MM.1S (cell line): ENCODE measurements at regions not wholly inside any gene's neighbourhood (a gene's known extent, or its start where the extent isn't known, plus 50 kb on each side); places are given as distances from the start of the nearest gene placed in this dataset.

Experiments used
- DNase-seq: peaks from one replicate; pipeline ENCODE4 v3.0.0-alpha.2; 2015
- H2AFZ ChIP-seq: fragments of 300-600 bp; sonication (generic); 2 replicates; pipeline ENCODE4 v1.6.0; 2016; ENCODE audit warnings: antibody characterized with exemption, low read length
- H3F3A ChIP-seq: fragments of 300-600 bp; sonication (generic); 2 replicates; pipeline ENCODE4 v1.6.1; 2016; ENCODE audit warnings: mild to moderate bottlenecking, antibody characterized with exemption, low read length, moderate library complexity, mixed read lengths; ENCODE audit not compliant: insufficient read depth
- H3K27ac ChIP-seq: fragments of 300-600 bp; sonication (generic); 2 replicates; pipeline ENCODE4 v1.5.1; 2016; ENCODE audit warnings: mild to moderate bottlenecking, low read length
- H3K27me3 ChIP-seq: fragments of 300-600 bp; sonication (generic); replicated peaks from 2 replicates; pipeline ENCODE4 v1.6.0; 2016; ENCODE audit warnings: low read length; ENCODE audit not compliant: insufficient read depth
- H3K36me3 ChIP-seq: fragments of 300-600 bp; sonication (generic); replicated peaks from 2 replicates; pipeline ENCODE4 v1.6.1; 2016; ENCODE audit warnings: mild to moderate bottlenecking, low read length, mixed read lengths; ENCODE audit not compliant: insufficient read depth
- H3K4me1 ChIP-seq: fragments of 300-600 bp; sonication (generic); 2 replicates; pipeline ENCODE4 v1.6.1; 2016; ENCODE audit warnings: low read length, mixed read lengths
- H3K4me2 ChIP-seq: fragments of 300-600 bp; sonication (generic); 2 replicates; pipeline ENCODE4 v1.6.0; 2016; ENCODE audit warnings: low read depth, low read length
- H3K4me3 ChIP-seq: fragments of 300-600 bp; sonication (generic); 2 replicates; pipeline ENCODE4 v1.5.1; 2016; ENCODE audit warnings: low read length, mixed read lengths
- H3K79me2 ChIP-seq: fragments of 300-600 bp; sonication (generic); 2 replicates; pipeline ENCODE4 v1.6.1; 2016; ENCODE audit warnings: mixed run types, low read length, mixed read lengths
- H3K9ac ChIP-seq: fragments of 300-600 bp; sonication (generic); 2 replicates; pipeline ENCODE4 v1.6.1; 2016; ENCODE audit warnings: low read length, mixed read lengths
- H3K9me2 ChIP-seq: fragments of 300-600 bp; sonication (generic); replicated peaks from 2 replicates; pipeline ENCODE4 v1.6.1; 2016; ENCODE audit warnings: mild to moderate bottlenecking, low read length, mixed read lengths; ENCODE audit not compliant: insufficient read depth
- H3K9me3 ChIP-seq: fragments of 300-600 bp; sonication (generic); replicated peaks from 2 replicates; pipeline ENCODE4 v1.6.1; 2016; ENCODE audit warnings: mild to moderate bottlenecking, low read length, mixed read lengths; ENCODE audit not compliant: insufficient read depth
- H4K20me1 ChIP-seq: fragments of 300-600 bp; sonication (generic); 2 replicates; pipeline ENCODE4 v1.6.1; 2016; ENCODE audit warnings: mild to moderate bottlenecking, low read length, moderate library complexity, mixed read lengths; ENCODE audit not compliant: insufficient read depth
- EZH2 ChIP-seq: fragments of 300-600 bp; sonication (generic); optimal IDR thresholded peaks from 2 replicates; pipeline ENCODE3; 2017; ENCODE audit warnings: low read depth, mild to moderate bottlenecking, antibody characterized with exemption, low read length, mixed read lengths
- EZH2phosphoT487 ChIP-seq: fragments of 300-600 bp; sonication (generic); IDR thresholded peaks from 2 replicates; pipeline ENCODE4 v1.6.1; 2018; ENCODE audit warnings: antibody characterized with exemption, low read length
- TF ChIP-seq, protein P1 (sequence below): fragments of 300-600 bp; sonication (generic); IDR thresholded peaks from 2 replicates; pipeline ENCODE4 v1.5.1; 2016; ENCODE audit warnings: antibody characterized with exemption, low read length, mixed read lengths

DNA sequence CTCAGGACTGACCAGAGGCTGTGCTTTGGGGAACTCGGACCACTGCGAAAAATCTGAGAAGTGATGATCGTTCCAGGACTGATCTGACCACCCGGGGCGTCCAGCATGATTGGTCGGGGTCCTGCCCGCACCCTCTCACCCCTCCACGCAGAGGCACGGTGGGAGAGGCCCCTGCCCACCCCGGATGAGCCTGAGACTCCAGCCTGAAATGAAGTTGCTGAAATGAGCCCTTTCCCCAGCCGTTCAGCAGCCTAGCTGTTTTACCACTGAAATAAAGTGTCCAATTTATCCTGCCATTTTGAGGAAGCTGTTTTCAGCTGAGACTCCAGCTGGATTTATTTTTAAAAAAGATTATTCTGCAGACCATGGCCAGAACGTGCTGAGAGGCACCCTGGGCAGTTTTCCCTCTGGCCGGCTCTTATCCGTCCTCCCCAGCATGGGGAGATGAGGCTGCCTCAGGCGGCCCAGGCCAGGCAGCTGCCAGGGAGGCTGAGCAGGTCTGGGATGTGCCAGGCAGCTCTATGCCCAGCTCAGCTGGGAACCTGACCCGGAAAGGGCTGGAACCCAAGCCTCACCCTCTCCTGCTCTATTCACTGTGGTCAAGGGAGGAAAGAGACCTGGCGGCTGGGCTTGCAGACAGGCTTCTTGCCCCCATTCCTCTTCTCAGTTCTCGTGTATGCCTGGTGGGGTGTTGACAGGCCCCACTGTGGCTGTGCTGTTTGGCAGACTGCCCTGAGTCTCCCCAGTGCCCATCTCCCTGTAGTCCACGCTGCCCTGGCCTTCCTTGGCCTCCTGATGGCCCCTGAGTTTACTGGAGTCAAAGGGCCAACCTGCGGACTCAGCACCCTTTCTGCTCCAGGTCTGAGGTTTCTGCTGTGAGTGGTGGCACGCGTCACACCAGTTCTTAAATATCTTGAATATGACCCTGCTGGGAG, 161.0 kb upstream of the B3GAT1 start:
- Histone ChIP-seq H3K4me2 (no peak overlapping the region), H3K4me3 (no peak overlapping the region), H3K9me2 (no peaks in the 10 kb centered on the region), H3F3A (no peaks in the 10 kb centered on the region), H3K36me3 (no peaks in the 10 kb centered on the region), H3K4me1 (no peaks in the 10 kb centered on the region), H3K27me3 (no peaks in the 10 kb centered on the region), H2AFZ (no peak overlapping the region), H4K20me1 (no peaks in the 10 kb centered on the region), H3K79me2 (no peaks in the 10 kb centered on the region), H3K9ac (no peak overlapping the region), H3K27ac (no peak overlapping the region), H3K9me3 (no peaks in the 10 kb centered on the region)
- TF ChIP-seq, protein P1, sequence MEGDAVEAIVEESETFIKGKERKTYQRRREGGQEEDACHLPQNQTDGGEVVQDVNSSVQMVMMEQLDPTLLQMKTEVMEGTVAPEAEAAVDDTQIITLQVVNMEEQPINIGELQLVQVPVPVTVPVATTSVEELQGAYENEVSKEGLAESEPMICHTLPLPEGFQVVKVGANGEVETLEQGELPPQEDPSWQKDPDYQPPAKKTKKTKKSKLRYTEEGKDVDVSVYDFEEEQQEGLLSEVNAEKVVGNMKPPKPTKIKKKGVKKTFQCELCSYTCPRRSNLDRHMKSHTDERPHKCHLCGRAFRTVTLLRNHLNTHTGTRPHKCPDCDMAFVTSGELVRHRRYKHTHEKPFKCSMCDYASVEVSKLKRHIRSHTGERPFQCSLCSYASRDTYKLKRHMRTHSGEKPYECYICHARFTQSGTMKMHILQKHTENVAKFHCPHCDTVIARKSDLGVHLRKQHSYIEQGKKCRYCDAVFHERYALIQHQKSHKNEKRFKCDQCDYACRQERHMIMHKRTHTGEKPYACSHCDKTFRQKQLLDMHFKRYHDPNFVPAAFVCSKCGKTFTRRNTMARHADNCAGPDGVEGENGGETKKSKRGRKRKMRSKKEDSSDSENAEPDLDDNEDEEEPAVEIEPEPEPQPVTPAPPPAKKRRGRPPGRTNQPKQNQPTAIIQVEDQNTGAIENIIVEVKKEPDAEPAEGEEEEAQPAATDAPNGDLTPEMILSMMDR = no peak
- no peak for TF ChIP-seq EZH2
- TF ChIP-seq EZH2phosphoT487 = no peak
- no peak for DNase-seq

DNA sequence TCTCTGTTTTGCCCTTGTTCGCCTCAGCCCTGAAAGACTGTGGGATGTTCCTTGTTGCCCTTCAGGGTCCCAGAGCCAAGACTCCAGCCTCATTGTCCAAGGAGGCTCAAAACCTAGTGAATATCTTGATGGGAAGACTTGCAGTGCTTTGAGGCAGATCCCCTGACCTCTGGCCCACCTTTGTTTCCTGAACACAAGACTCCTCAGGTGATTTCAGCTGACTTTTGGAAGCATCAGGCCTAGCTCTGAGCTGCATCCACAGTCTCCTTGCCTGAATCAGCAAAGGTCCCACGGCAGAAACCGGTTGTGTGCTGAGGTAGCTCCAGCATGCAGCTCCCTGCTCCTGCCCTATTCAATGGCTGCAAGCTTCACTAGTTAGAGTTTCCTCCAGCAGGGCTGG, 159.3 kb upstream of the B3GAT1 start:
- H3F3A ChIP-seq = no peaks in the 10 kb centered on the region
- H3K27me3 ChIP-seq = no peaks in the 10 kb centered on the region
- no peak overlapping the region for H3K27ac ChIP-seq
- H3K4me3 ChIP-seq = no peak overlapping the region
- no peaks in the 10 kb centered on the region for H3K9me3 ChIP-seq
- no peak overlapping the region for H3K4me2 ChIP-seq
- TF ChIP-seq EZH2 (no peak), EZH2phosphoT487 (no peak)
- TF ChIP-seq, protein P1 = no peak
- H3K79me2 ChIP-seq = no peaks in the 10 kb centered on the region
- no peaks in the 10 kb centered on the region for H3K9me2 ChIP-seq
- no peaks in the 10 kb centered on the region for H4K20me1 ChIP-seq
- no peaks in the 10 kb centered on the region for H3K36me3 ChIP-seq
- no peak overlapping the region for H3K9ac ChIP-seq
- H3K4me1 ChIP-seq = no peaks in the 10 kb centered on the region
- no peak for DNase-seq
- H2AFZ ChIP-seq = no peak overlapping the region

DNA sequence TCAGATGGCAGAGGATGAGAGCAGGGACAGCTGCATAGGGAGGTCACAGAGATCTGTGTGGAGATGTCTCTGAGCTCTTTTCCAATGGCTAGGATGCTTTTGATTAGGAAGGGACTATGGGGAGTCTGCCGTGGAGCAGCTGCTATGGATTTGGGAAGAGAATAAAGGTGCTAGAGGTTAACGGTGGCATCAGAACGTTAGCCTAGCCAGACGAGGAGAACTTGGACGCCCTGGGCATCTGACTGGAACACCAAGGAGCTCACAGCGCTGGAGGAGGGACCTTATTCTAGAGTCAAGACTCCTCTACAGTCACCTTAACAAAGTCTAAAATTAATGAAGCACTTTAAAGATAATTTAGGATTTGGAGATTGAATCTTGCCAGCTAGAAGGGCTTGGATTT, 157.2 kb upstream of the B3GAT1 start:
- no peaks in the 10 kb centered on the region for H3K4me1 ChIP-seq
- TF ChIP-seq, protein P1 = no peak
- TF ChIP-seq EZH2phosphoT487 (no peak), EZH2 (no peak)
- no peaks in the 10 kb centered on the region for H3K36me3 ChIP-seq
- no peaks in the 10 kb centered on the region for H3K27me3 ChIP-seq
- H4K20me1 ChIP-seq = no peaks in the 10 kb centered on the region
- no peaks in the 10 kb centered on the region for H3K9me3 ChIP-seq
- H3K4me2 ChIP-seq = no peak overlapping the region
- no peak overlapping the region for H3K4me3 ChIP-seq
- H3K9me2 ChIP-seq = no peaks in the 10 kb centered on the region
- no peaks in the 10 kb centered on the region for H3F3A ChIP-seq
- no peak overlapping the region for H3K27ac ChIP-seq
- no peak overlapping the region for H2AFZ ChIP-seq
- H3K9ac ChIP-seq = no peak overlapping the region
- no peak for DNase-seq
- H3K79me2 ChIP-seq = no peaks in the 10 kb centered on the region
